ENCODE measurements at regions not wholly inside any gene's neighbourhood (a gene's known extent, or its start where the extent isn't known, plus 50 kb on each side); places are given as distances from the start of the nearest gene placed in this dataset.

- Histone ChIP-seq H3K27me3 (peaks cover 0 to 7% (median 0%) of the 10 kb centered on the region in 9 donors), H3K36me3 (no peaks in the 10 kb centered on the region), H3K27ac (no peak overlapping the region), H3K9me3 (peaks cover 0 to 20% (median 5%) of the 10 kb centered on the region in 12 donors), H3K4me1 (no peaks in the 10 kb centered on the region), H3K4me3 (no peak overlapping the region)
- DNase-seq (no peak), ATAC-seq (no peak)
- intact Hi-C loops (cut with DNase I): no loop called here
- TF ChIP-seq, protein P1, sequence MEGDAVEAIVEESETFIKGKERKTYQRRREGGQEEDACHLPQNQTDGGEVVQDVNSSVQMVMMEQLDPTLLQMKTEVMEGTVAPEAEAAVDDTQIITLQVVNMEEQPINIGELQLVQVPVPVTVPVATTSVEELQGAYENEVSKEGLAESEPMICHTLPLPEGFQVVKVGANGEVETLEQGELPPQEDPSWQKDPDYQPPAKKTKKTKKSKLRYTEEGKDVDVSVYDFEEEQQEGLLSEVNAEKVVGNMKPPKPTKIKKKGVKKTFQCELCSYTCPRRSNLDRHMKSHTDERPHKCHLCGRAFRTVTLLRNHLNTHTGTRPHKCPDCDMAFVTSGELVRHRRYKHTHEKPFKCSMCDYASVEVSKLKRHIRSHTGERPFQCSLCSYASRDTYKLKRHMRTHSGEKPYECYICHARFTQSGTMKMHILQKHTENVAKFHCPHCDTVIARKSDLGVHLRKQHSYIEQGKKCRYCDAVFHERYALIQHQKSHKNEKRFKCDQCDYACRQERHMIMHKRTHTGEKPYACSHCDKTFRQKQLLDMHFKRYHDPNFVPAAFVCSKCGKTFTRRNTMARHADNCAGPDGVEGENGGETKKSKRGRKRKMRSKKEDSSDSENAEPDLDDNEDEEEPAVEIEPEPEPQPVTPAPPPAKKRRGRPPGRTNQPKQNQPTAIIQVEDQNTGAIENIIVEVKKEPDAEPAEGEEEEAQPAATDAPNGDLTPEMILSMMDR (IDR thresholded peaks at IDR 0.05): no peak
- no peak for TF ChIP-seq POLR2A (IDR thresholded peaks at IDR 0.05)
- WGBS, 4 donors: 74 to 81% (median 78%) methylated on average over 1 of the region's 1 CpG
These were observed 310.2 kb upstream of the TLE3 start for GRCh38 chr15:70407955-70408354.

DNA sequence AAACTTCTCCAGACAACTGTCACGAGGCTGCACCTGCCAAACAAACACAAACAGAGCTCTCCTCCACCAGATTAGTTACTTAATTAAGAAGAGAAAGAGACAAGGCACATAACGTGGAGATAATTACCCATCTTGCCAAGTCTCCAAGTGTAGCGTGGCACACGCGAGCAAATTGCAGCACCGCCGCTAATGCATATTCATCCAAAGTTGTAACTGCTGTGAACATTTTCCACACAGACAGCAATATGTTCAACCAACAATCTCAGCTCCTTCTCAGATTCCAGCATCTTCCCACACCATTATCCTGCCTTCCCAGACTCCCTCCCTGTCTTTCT lies 309.6 kb upstream of the TLE3 start:
- H3K27ac ChIP-seq: no peak overlapping the region

GRCh38 chr15:70406617-70407335 lies 309.1 kb upstream of the TLE3 start:
- TF ChIP-seq POLR2A (IDR thresholded peaks at IDR 0.05): no peak
- TF ChIP-seq, protein P1 (IDR thresholded peaks at IDR 0.05): no peak
- DNase-seq: no peak
- peaks cover 0 to 20% (median 5%) of the 10 kb centered on the region in 12 donors for H3K9me3 ChIP-seq
- no peaks in the 10 kb centered on the region for H3K36me3 ChIP-seq
- intact Hi-C loops (cut with DNase I): no loop called here
- H3K27ac ChIP-seq: no peak overlapping the region
- peaks cover 0 to 7% (median 0%) of the 10 kb centered on the region in 9 donors for H3K27me3 ChIP-seq
- H3K4me1 ChIP-seq: peaks cover 0 to 4% (median 0%) of the 10 kb centered on the region in 12 donors
- no peak for ATAC-seq
- 69 to 76% (median 75%) methylated on average over 10 of the region's 10 CpGs for WGBS, 4 donors
- H3K4me3 ChIP-seq: no peak overlapping the region

More for the DNA sequence above, 309.6 kb upstream of the TLE3 start:
- Histone ChIP-seq H3K4me1 (peaks cover 0 to 1% (median 0%) of the 10 kb centered on the region in 12 donors), H3K36me3 (no peaks in the 10 kb centered on the region), H3K27me3 (peaks cover 0 to 7% (median 0%) of the 10 kb centered on the region in 9 donors), H3K9me3 (peaks cover 0 to 20% (median 5%) of the 10 kb centered on the region in 12 donors), H3K4me3 (no peak overlapping the region)
- intact Hi-C loops (cut with DNase I): no loop called here
- no peak for ATAC-seq
- TF ChIP-seq POLR2A (IDR thresholded peaks at IDR 0.05): no peak
- TF ChIP-seq, protein P1 (IDR thresholded peaks at IDR 0.05): no peak
- DNase-seq: no peak
- 83 to 88% (median 87%) methylated on average over 7 of the region's 7 CpGs for WGBS, 4 donors

DNA sequence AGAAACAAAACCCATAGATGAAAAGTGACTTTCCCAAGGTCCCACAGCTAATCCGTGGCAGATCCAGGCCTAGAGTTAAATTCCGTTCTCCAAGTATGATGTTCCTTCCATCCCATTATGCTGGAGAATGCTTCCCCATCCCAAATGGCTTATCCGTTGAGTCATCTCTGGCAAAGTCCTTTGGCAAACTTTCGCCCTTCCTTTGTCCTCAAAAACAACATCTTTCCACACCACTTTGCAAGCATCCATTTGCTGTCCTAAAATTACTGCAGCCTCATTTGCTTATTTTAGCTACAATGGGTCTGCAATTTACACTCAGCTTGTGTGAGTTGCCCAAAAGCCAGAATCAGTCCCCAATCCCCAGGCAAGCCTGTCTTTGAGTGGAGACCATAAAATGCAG lies 304.0 kb upstream of the TLE3 start:
- peaks cover 0 to 4% (median 0%) of the 10 kb centered on the region in 12 donors for H3K4me1 ChIP-seq
- no peak for TF ChIP-seq POLR2A (IDR thresholded peaks at IDR 0.05)
- TF ChIP-seq, protein P1 (IDR thresholded peaks at IDR 0.05): no peak
- peaks cover 0 to 16% (median 0%) of the 10 kb centered on the region in 9 donors for H3K27me3 ChIP-seq
- peaks cover 0 to 10% (median 0%) of the 10 kb centered on the region in 12 donors for H3K9me3 ChIP-seq
- no peak overlapping the region for H3K27ac ChIP-seq
- ATAC-seq: no peak
- no peak for DNase-seq
- no peaks in the 10 kb centered on the region for H3K36me3 ChIP-seq
- WGBS, 4 donors: 80 to 88% (median 85%) methylated on average over 4 of the region's 4 CpGs
- intact Hi-C loops (cut with DNase I): no loop called here
- no peak overlapping the region for H3K4me3 ChIP-seq

Measured in heart left ventricle (tissue), 16 donors.